Transverse colon (tissue), 4 donors: ENCODE measurements at regions not wholly inside any gene's neighbourhood (a gene's known extent, or its start where the extent isn't known, plus 50 kb on each side); places are given as distances from the start of the nearest gene placed in this dataset.

Source experiments
- DNase-seq: peaks from one replicate; pipeline ENCODE4 v3.0.0-alpha.2; 2019
- H3K27ac ChIP-seq, 4 donors: fragments of 200-600 bp; sonication (generic); 2 replicates each; pipeline ENCODE4 v1.5.1; 2016 to 2018; ENCODE audit warnings: inconsistent platforms in 4 of 4
- H3K27me3 ChIP-seq: fragments of 200-600 bp; sonication (generic); 2 replicates; pipeline ENCODE4 v1.5.1; 2017; ENCODE audit warnings: inconsistent platforms
- H3K36me3 ChIP-seq, 4 donors: fragments of 200-600 bp; sonication (generic); 2 replicates each; pipeline ENCODE4 v1.5.1; 2017 to 2019; ENCODE audit warnings: inconsistent platforms in 4 of 4
- H3K4me1 ChIP-seq, 4 donors: fragments of 200-600 bp; sonication (generic); 2 replicates each; pipeline ENCODE4 v1.5.1; 2017 to 2020; ENCODE audit warnings: inconsistent platforms in 4 of 4
- H3K4me3 ChIP-seq, 4 donors: fragments of 200-600 bp; sonication (generic); 1 replicate in 1 of 4; 2 replicates in 3 of 4; pipeline versions ENCODE4 v1.5.1 to v1.6.1; 2017 to 2019; ENCODE audit warnings: inconsistent platforms in 4 of 4
- H3K9me3 ChIP-seq, 2 donors: fragments of 200-600 bp; sonication (generic); 2 replicates each; pipeline ENCODE4 v1.5.1; 2017 to 2019; ENCODE audit warnings: inconsistent platforms in 2 of 2
- EP300 ChIP-seq: sonication (generic); formaldehyde crosslinking; IDR thresholded peaks from one replicate; pipeline ENCODE4 v1.6.1; 2017; ENCODE audit warnings: antibody characterized with exemption, low read depth
- POLR2A ChIP-seq: fragments of 450-650 bp; IDR thresholded peaks from one replicate; pipeline ENCODE4 v1.6.1; 2016; ENCODE audit warnings: antibody characterized with exemption, mild to moderate bottlenecking, moderate library complexity
- POLR2AphosphoS5 ChIP-seq, 3 donors: sonication (generic); formaldehyde crosslinking; IDR thresholded peaks; one replicate each; pipeline ENCODE4 v1.6.1; 2016; ENCODE audit warnings: antibody characterized with exemption in 3 of 3
- WGBS, 2 donors: methylation state at CpG; one replicate each; pipeline ENCODE4 v1.1.5; 2018; ENCODE audit warnings: low coverage in 1 of 2; 5-methylcytosine and 5-hydroxymethylcytosine counted together
- in situ Hi-C, 4 donors: fragments of 200-750 bp; cut with MboI; loops; one replicate each; pipeline versions ENCODE4 v1.15.0 to v1.15.1; 2017; ENCODE audit warnings: low sequenced_read_pairs in 3 of 4, low pct_ligation_motif_present in 1 of 4, low pct_unique_long_range_greater_than_20kb in 1 of 4
- intact Hi-C: fragments of 100-400 bp; cut with DNase I; formaldehyde crosslinking; loops from one replicate; pipeline ENCODE4 v1.15.1; 2023; ENCODE audit warnings: low total_unique reads
- TF ChIP-seq, protein P1 (sequence below), 5 experiments: fragments of 200-600 bp in 3 of 5; fragments of 450-650 bp in 2 of 5; sonication (generic) in 3 of 5; IDR thresholded peaks; 1 replicate in 2 of 5; 2 replicates in 3 of 5; pipeline ENCODE4 v1.5.1; 2016 to 2017; ENCODE audit warnings: antibody characterized with exemption in 5 of 5, inconsistent platforms in 3 of 5, mild to moderate bottlenecking in 2 of 5, moderate library complexity in 1 of 5

DNA sequence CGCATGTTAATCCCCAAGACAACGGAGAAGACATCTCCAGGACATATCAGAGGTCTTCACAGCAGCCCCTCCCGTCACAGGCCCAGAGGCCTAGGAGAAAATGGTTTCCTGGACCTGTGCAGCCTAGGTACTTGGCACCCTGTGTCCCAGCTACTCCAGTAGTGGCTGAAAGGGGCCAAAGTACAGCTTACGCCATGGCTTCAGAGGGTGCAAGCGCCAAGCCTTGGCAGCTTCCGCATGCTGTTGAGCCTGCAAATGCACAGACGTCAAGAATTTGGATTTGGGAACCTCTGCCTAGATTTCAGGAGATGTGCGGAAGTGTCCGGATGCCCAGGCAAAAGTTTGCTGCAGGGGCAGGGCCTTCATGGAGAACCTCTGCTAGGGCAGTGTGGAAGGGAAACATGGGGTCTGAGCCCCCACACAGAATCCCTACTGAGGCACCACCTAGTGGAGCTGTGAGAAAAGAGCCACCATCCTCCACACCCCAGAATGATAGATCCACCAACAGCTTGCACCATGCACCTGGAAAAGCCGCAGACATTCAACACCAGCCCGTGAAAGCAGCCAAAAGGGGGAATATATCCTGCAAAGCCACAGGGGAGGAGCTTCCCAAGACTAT is 159.3 kb upstream of the COX10 start:
- 92 to 100% methylated on average over 1 to 11 of the region's 11 CpGs for WGBS, 2 donors

DNA sequence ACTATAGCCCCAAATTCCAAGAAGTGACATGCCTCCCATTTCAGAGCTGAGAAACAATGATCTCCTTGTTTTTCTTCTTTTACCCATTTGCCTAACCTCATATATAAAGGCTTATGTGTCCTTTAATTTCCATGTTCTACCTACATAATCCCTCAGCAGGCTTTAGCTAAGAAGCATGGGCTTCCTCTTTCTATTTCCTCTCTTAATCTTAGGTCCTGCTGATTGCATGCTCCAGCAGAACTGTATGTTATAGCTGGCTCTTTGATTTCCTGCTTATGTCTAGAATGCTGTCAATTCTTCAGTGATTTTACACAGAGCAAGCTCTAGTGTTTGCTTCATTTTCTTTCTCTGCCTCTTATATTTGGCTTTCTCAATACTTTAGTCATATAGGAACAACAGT is 151.7 kb upstream of the COX10 start:
- no peak overlapping the region for H3K4me3 ChIP-seq
- no peaks in the 10 kb centered on the region for H3K27me3 ChIP-seq
- TF ChIP-seq POLR2A (no peak), EP300 (no peak), POLR2AphosphoS5 (IDR thresholded peaks at IDR 0.05) (no peak)
- TF ChIP-seq, protein P1, sequence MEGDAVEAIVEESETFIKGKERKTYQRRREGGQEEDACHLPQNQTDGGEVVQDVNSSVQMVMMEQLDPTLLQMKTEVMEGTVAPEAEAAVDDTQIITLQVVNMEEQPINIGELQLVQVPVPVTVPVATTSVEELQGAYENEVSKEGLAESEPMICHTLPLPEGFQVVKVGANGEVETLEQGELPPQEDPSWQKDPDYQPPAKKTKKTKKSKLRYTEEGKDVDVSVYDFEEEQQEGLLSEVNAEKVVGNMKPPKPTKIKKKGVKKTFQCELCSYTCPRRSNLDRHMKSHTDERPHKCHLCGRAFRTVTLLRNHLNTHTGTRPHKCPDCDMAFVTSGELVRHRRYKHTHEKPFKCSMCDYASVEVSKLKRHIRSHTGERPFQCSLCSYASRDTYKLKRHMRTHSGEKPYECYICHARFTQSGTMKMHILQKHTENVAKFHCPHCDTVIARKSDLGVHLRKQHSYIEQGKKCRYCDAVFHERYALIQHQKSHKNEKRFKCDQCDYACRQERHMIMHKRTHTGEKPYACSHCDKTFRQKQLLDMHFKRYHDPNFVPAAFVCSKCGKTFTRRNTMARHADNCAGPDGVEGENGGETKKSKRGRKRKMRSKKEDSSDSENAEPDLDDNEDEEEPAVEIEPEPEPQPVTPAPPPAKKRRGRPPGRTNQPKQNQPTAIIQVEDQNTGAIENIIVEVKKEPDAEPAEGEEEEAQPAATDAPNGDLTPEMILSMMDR (IDR thresholded peaks at IDR 0.05), result no peak
- intact Hi-C loops (no loop called here), in situ Hi-C loops (loop anchor here in 1 of 4 donors (10.0 kb wide), 1 partner anchor 57 kb away; no protein-coding TSS in a partner anchor)
- H3K4me1 ChIP-seq, result no peaks in the 10 kb centered on the region
- no peaks in the 10 kb centered on the region for H3K9me3 ChIP-seq
- no peak overlapping the region for H3K27ac ChIP-seq
- DNase-seq, result no peak
- H3K36me3 ChIP-seq, result no peaks in the 10 kb centered on the region

More for the DNA sequence above, 159.3 kb upstream of the COX10 start:
- Histone ChIP-seq H3K36me3 (no peaks in the 10 kb centered on the region), H3K9me3 (no peaks in the 10 kb centered on the region), H3K4me1 (no peaks in the 10 kb centered on the region), H3K27ac (no peak overlapping the region), H3K27me3 (no peaks in the 10 kb centered on the region), H3K4me3 (no peak overlapping the region)
- no peak for DNase-seq
- in situ Hi-C loops (loop anchor here in 1 of 4 donors (10.0 kb wide), 1 partner anchor 65 kb away; no protein-coding TSS in a partner anchor), intact Hi-C loops (no loop called here)
- TF ChIP-seq, protein P1 (IDR thresholded peaks at IDR 0.05), result no peak
- no peak for TF ChIP-seq POLR2A
- TF ChIP-seq POLR2AphosphoS5 (IDR thresholded peaks at IDR 0.05), result no peak
- TF ChIP-seq EP300, result no peak

DNA sequence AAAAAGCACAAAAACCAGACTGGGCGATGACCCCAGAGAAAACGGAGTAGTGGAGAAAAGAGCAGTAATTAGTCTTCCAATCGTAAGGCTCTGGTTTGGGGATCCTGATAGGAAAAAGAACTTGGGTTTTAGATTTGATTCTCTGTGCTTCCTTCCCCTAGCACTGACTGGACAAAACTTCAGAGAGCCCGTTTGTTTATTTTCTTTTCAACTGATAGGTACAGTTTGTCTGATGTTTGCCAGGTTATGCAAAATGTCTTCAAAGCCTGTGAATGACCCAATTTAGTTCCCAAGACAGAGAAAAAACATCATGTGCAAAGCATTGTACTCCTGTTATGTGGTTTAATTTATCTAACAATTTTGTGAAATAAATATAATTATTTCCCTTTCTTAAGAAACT is 151.1 kb upstream of the COX10 start:
- no peak overlapping the region for H3K4me3 ChIP-seq
- in situ Hi-C loops, result loop anchor here in 1 of 4 donors (10.0 kb wide), 1 partner anchor 57 kb away; no protein-coding TSS in a partner anchor
- H3K36me3 ChIP-seq, result no peaks in the 10 kb centered on the region
- H3K27ac ChIP-seq, result no peak overlapping the region
- no peaks in the 10 kb centered on the region for H3K9me3 ChIP-seq
- no peak for DNase-seq
- no peak for TF ChIP-seq POLR2AphosphoS5 (IDR thresholded peaks at IDR 0.05)
- TF ChIP-seq, protein P1 (IDR thresholded peaks at IDR 0.05), result no peak
- no peak for TF ChIP-seq POLR2A
- TF ChIP-seq EP300, result no peak
- WGBS, 2 donors, result 78 to 80% methylated on average over 2 to 4 of the region's 4 CpGs
- intact Hi-C loops, result no loop called here
- H3K4me1 ChIP-seq, result no peaks in the 10 kb centered on the region
- no peaks in the 10 kb centered on the region for H3K27me3 ChIP-seq

DNA sequence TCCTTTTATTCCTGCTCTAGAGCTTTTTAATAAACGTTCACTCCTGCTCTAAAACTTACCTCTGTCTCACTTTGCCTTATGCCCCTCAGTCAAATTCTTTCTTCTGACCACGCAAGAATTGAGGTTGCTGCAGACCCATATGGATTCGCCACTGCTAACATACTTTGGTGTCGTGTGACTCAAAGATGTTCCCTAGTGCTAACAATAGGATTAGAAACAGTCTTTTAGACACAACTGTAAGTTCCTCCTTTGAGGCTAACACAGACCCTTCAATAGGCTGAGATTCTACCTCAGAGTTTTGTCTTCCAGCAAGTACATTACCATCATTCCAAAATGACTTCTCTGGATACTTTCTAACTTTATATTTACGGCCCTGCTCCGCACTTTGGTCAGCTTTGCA is 149.5 kb upstream of the COX10 start:
- no peak overlapping the region for H3K4me3 ChIP-seq
- TF ChIP-seq, protein P1 (IDR thresholded peaks at IDR 0.05), result no peak
- TF ChIP-seq POLR2AphosphoS5 (IDR thresholded peaks at IDR 0.05) (no peak), EP300 (no peak), POLR2A (no peak)
- H3K27me3 ChIP-seq, result no peaks in the 10 kb centered on the region
- DNase-seq, result no peak
- in situ Hi-C loops (loop anchor here in 1 of 4 donors (10.0 kb wide), 1 partner anchor 55 kb away; no protein-coding TSS in a partner anchor), intact Hi-C loops (no loop called here)
- 71 to 80% methylated on average over 3 to 6 of the region's 6 CpGs for WGBS, 2 donors
- no peaks in the 10 kb centered on the region for H3K4me1 ChIP-seq
- no peak overlapping the region for H3K27ac ChIP-seq
- H3K36me3 ChIP-seq, result no peaks in the 10 kb centered on the region
- no peaks in the 10 kb centered on the region for H3K9me3 ChIP-seq
